HEK293T (cell line): ENCODE measurements at regions not wholly inside any gene's neighbourhood (a gene's known extent, or its start where the extent isn't known, plus 50 kb on each side); places are given as distances from the start of the nearest gene placed in this dataset.

Experiments used
- BHLHE40 ChIP-seq: fragments of 450-650 bp; IDR thresholded peaks from 2 replicates; pipeline ENCODE4 v1.6.1; 2016; ENCODE audit warnings: mild to moderate bottlenecking, moderate library complexity, borderline replicate concordance
- CTBP1 ChIP-seq: fragments of 450-650 bp; IDR thresholded peaks from 2 replicates; pipeline ENCODE4 v1.6.1; 2016; ENCODE audit warnings: borderline replicate concordance
- ELF4 ChIP-seq: fragments of 450-650 bp; IDR thresholded peaks from 2 replicates; pipeline ENCODE4 v1.6.1; 2017; ENCODE audit warnings: antibody characterized with exemption
- FOXA1 ChIP-seq: fragments of 450-650 bp; IDR thresholded peaks from 2 replicates; pipeline ENCODE4 v1.6.1; 2016; ENCODE audit warnings: mild to moderate bottlenecking
- FOXM1 ChIP-seq: fragments of 450-650 bp; IDR thresholded peaks from 2 replicates; pipeline ENCODE4 v1.6.1; 2017; ENCODE audit warnings: mild to moderate bottlenecking, borderline replicate concordance
- L3MBTL2 ChIP-seq: fragments of 450-650 bp; conservative IDR thresholded peaks from 2 replicates; pipeline ENCODE4 v1.6.1; 2016; ENCODE audit warnings: mild to moderate bottlenecking
- SP1 ChIP-seq: fragments of 450-650 bp; IDR thresholded peaks from 2 replicates; pipeline ENCODE4 v1.6.1; 2017
- SUZ12 ChIP-seq: fragments of 450-650 bp; IDR thresholded peaks from 2 replicates; pipeline ENCODE4 v1.6.1; 2016; ENCODE audit warnings: mild to moderate bottlenecking
- TARDBP ChIP-seq: fragments of 450-650 bp; IDR thresholded peaks from 2 replicates; pipeline ENCODE4 v1.6.1; 2016
- TF ChIP-seq, protein P1 (sequence below): fragments of 450-650 bp; IDR thresholded peaks from 2 replicates; pipeline ENCODE4 v1.6.1; 2016

DNA sequence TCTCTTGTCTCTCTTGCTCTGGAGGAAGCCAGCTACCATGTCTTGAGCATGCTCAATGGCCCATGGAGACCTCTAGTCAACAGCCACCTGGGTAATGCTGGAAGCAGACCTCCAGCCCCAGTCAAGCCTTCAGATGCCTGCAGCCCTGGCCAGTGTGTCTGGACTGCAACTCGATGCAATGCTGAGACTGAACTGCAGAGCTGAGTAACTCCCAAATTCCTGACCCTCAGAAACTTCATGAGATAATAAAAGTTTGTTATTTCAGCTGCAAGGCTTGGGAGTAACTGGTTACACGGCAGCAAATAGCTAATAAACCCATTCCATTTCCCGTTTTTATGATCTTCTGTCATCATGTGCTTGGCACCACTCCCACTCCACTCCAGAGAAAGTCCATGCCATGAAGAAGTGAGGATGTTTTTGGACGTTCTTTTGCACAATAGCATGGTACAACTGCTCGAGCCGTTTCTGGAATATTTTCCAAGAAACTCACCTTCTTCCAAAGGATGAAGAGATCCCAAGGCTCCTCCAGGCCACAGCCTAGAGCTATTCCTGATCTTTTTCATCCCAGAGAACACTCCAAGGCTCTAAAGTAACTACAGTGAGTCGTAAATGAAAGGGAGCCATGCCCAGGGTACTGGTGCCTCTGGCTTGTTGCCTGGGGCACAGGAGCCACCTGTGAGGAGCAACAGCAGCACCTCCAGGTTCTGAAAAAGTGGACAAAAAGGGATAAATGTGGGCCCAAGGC is 72.0 kb upstream of the KLF13 start:
- no peak for TF ChIP-seq SUZ12
- no peak for TF ChIP-seq TARDBP
- no peak for TF ChIP-seq FOXA1
- no peak for TF ChIP-seq BHLHE40
- TF ChIP-seq SP1: no peak
- no peak for TF ChIP-seq L3MBTL2
- TF ChIP-seq CTBP1: no peak
- TF ChIP-seq, protein P1, sequence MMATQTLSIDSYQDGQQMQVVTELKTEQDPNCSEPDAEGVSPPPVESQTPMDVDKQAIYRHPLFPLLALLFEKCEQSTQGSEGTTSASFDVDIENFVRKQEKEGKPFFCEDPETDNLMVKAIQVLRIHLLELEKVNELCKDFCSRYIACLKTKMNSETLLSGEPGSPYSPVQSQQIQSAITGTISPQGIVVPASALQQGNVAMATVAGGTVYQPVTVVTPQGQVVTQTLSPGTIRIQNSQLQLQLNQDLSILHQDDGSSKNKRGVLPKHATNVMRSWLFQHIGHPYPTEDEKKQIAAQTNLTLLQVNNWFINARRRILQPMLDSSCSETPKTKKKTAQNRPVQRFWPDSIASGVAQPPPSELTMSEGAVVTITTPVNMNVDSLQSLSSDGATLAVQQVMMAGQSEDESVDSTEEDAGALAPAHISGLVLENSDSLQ: no peak
- TF ChIP-seq FOXM1: no peak
- TF ChIP-seq ELF4: no peak
